K562 (cell line): ENCODE measurements at regions not wholly inside any gene's neighbourhood (a gene's known extent, or its start where the extent isn't known, plus 50 kb on each side); places are given as distances from the start of the nearest gene placed in this dataset.

Experiments
- ATAC-seq: fragments of 200-7000 bp; cut with Tn5 transposase; 3 replicates; pipeline ENCODE4 v1.9.1; 2020; ENCODE audit warnings: moderate library complexity
- BruUV-seq: library from RNA; stranded (reverse); fragments of 400-500 nt; replicated peaks from 2 replicates; lab custom pipeline; 2021; lab: Mats Ljungman, UMichigan
- CTCF ChIA-PET: fragments of 300-600 bp; formaldehyde crosslinking; extraction: SDS; loops from one replicate; lab custom pipeline; 2021; ENCODE audit warnings: low intra/inter-chr PET ratio; lab: Yijun Ruan, JAX
- POLR2A ChIA-PET: fragments of 300-600, 350-650 bp; sonication (Branson Sonifier 250); formaldehyde crosslinking; extraction: SDS; loops from one replicate; lab custom pipeline; 2021; ENCODE audit warnings: antibody characterized with exemption, inconsistent platforms; lab: Yijun Ruan, JAX
- DNase-seq, 4 experiments: peaks; one replicate each; pipeline versions ENCODE4 v3.0.0 to v3.0.0-alpha.2; 2011 to 2018; ENCODE audit warnings: low spot score in 3 of 4, mixed read lengths in 3 of 4; ENCODE audit errors: extremely low read depth in 1 of 4
- FAIRE-seq: peaks from 2 replicates; lab custom pipeline; 2011; peaks lifted over from hg19 to GRCh38; lab: Jason Lieb, UNC
- H2AFZ ChIP-seq: 2 replicates; pipeline ENCODE4 v1.6.0; 2011; ENCODE audit warnings: low read depth, low read length, control low read depth, inconsistent platforms
- H3K27ac ChIP-seq: fragments of 200-600 bp; 3 replicates; pipeline ENCODE4 v1.8.0; 2011; ENCODE audit warnings: low read depth, mild to moderate bottlenecking, control low read depth, inconsistent platforms, low read length, moderate library complexity, mixed read lengths; ENCODE audit errors: extremely low read depth
- H3K27me3 ChIP-seq, 2 experiments: fragments of 300-600 bp in 1 of 2; 2 replicates in 1 of 2; 3 replicates in 1 of 2; pipeline versions ENCODE4 v1.6.0 to v1.8.0; 2011; ENCODE audit warnings: inconsistent platforms in 2 of 2, low read length in 2 of 2, mild to moderate bottlenecking in 1 of 2, mixed read lengths in 1 of 2, moderate library complexity in 1 of 2; ENCODE audit not compliant: control insufficient read depth in 2 of 2, insufficient read depth in 2 of 2
- H3K36me3 ChIP-seq: fragments of 300-600 bp; 3 replicates; pipeline ENCODE4 v1.8.0; 2011; ENCODE audit warnings: mild to moderate bottlenecking, low read length, inconsistent platforms; ENCODE audit not compliant: control insufficient read depth, insufficient read depth
- H3K4me1 ChIP-seq, 2 experiments: fragments of 200-600 bp in 1 of 2; replicated peaks in 1 of 2; 2 replicates in 1 of 2; 3 replicates in 1 of 2; pipeline versions ENCODE4 v1.5.1 to v1.8.0; 2011; ENCODE audit warnings: inconsistent platforms in 2 of 2, low read length in 2 of 2, mild to moderate bottlenecking in 1 of 2, mixed read lengths in 1 of 2, moderate library complexity in 1 of 2; ENCODE audit not compliant: control insufficient read depth in 2 of 2, insufficient read depth in 2 of 2
- H3K4me2 ChIP-seq: 2 replicates; pipeline ENCODE4 v1.6.1; 2011; ENCODE audit warnings: low read length, control low read depth, inconsistent platforms, mixed read lengths; ENCODE audit not compliant: insufficient read depth
- H3K4me3 ChIP-seq: fragments of 200-600 bp; sonication (generic), shearing (Covaris generic); 2 replicates; pipeline ENCODE4 v1.5.1; 2016; ENCODE audit warnings: control low read depth, inconsistent platforms
- H3K79me2 ChIP-seq: fragments of 200-600 bp; 3 replicates; pipeline ENCODE4 v1.8.0; 2011; ENCODE audit warnings: low read length, inconsistent platforms; ENCODE audit not compliant: control insufficient read depth, insufficient read depth
- H3K9ac ChIP-seq, 2 experiments: 2 replicates each; pipeline versions ENCODE4 v1.6.0 to v1.6.1; 2011; ENCODE audit warnings: low read depth in 2 of 2, low read length in 2 of 2, control low read depth in 1 of 2, inconsistent platforms in 1 of 2, mild to moderate bottlenecking in 1 of 2, mixed read lengths in 1 of 2; ENCODE audit not compliant: insufficient read depth in 1 of 2
- H3K9me1 ChIP-seq: one replicate; pipeline ENCODE4 v1.6.0; 2011; ENCODE audit warnings: inconsistent platforms, mild to moderate bottlenecking, low read length, moderate library complexity; ENCODE audit not compliant: control insufficient read depth, insufficient read depth
- H3K9me3 ChIP-seq: replicated peaks from 2 replicates; pipeline ENCODE4 v1.5.1; 2011; ENCODE audit warnings: low read depth, low read length, inconsistent platforms; ENCODE audit not compliant: control insufficient read depth, insufficient read depth
- H4K20me1 ChIP-seq: replicated peaks from 2 replicates; pipeline ENCODE4 v1.6.1; 2011; ENCODE audit warnings: low read length, inconsistent platforms, mixed read lengths; ENCODE audit not compliant: control insufficient read depth, insufficient read depth
- CLOCK ChIP-seq: fragments of 250-450 bp; sonication (Bioruptor Pico); IDR thresholded peaks from 2 replicates; pipeline ENCODE4 v1.4.0; 2020; ENCODE audit warnings: mild to moderate bottlenecking, moderate library complexity, borderline replicate concordance
- CREM ChIP-seq: IDR thresholded peaks from 2 replicates; pipeline ENCODE4 v1.6.1; 2014; ENCODE audit warnings: antibody characterized with exemption, low read depth
- E2F8 ChIP-seq: fragments of 450-650 bp; IDR thresholded peaks from 2 replicates; pipeline ENCODE4 v1.7.1; 2018; ENCODE audit warnings: mild to moderate bottlenecking, low read depth; ENCODE audit not compliant: partially characterized antibody
- ELF2 ChIP-seq: fragments of 250-450 bp; sonication (Bioruptor Pico); IDR thresholded peaks from 2 replicates; pipeline ENCODE4 v1.5.0; 2021; ENCODE audit warnings: mild to moderate bottlenecking
- SETDB1 ChIP-seq: IDR thresholded peaks from one replicate; pipeline ENCODE4 v1.6.1; 2012; ENCODE audit warnings: low read length, control low read depth, inconsistent platforms
- SIN3A ChIP-seq, 2 experiments: fragments of 150-350 bp in 1 of 2; IDR thresholded peaks; 2 replicates each; pipeline ENCODE4 v1.6.1; 2011 to 2016; ENCODE audit warnings: borderline replicate concordance in 2 of 2, low read depth in 2 of 2, low read length in 2 of 2, mild to moderate bottlenecking in 2 of 2, moderate library complexity in 2 of 2; ENCODE audit not compliant: control insufficient read depth in 1 of 2
- WGBS: fragments of 100-300 bp; shearing (Covaris generic); methylation state at CpG from one replicate; pipeline ENCODE4 v1.1.6; 2016; ENCODE audit warnings: low coverage, mixed read lengths; ENCODE audit not compliant: insufficient coverage; ENCODE audit errors: missing lambda C conversion rate; 5-methylcytosine and 5-hydroxymethylcytosine counted together
- in situ Hi-C: fragments of 300-500 bp; cut with MboI; formaldehyde crosslinking; loops from 4 replicates; pipeline ENCODE4 v1.15.0; 2018; ENCODE audit warnings: inconsistent platforms, mixed read lengths
- intact Hi-C: fragments of 100-400 bp; cut with micrococcal nuclease; formaldehyde crosslinking; loops from 2 replicates; pipeline ENCODE4 v1.14.2; 2022

GRCh38 chr9:106783121-106783520 is 79.8 kb upstream of the ZNF462 start:
- no peak for ATAC-seq
- intact Hi-C loops, result no loop called here
- TF ChIP-seq E2F8, result no peak
- Histone ChIP-seq H3K4me2 (no peak overlapping the region), H3K4me3 (no peak overlapping the region), H3K4me1 (no peaks in the 10 kb centered on the region), H3K9me1 (no peaks in the 10 kb centered on the region), H3K9me3 (no peaks in the 10 kb centered on the region), H3K27me3 (no peaks in the 10 kb centered on the region), H3K79me2 (no peaks in the 10 kb centered on the region), H3K9ac (no peak overlapping the region), H4K20me1 (no peaks in the 10 kb centered on the region), H3K27ac (no peak overlapping the region), H2AFZ (no peak overlapping the region), H3K36me3 (no peaks in the 10 kb centered on the region)
- no TSS peak for BruUV-seq
- no peak for FAIRE-seq
- DNase-seq, result no peak
- CTCF ChIA-PET, result no interaction called here
- POLR2A ChIA-PET, result no interaction called here
- 0% methylated on average over 1 of the region's 1 CpG for WGBS
- in situ Hi-C loops, result no loop called here

- TF ChIP-seq SETDB1, result no peak
- no peak for TF ChIP-seq ELF2
- TF ChIP-seq CREM, result no peak
- no peak for TF ChIP-seq SIN3A (IDR thresholded peaks at IDR 0.05; ENCODE audit: borderline replicate concordance in 2 of 2, control insufficient read depth in 1 of 2, low read depth in 2 of 2, low read length in 2 of 2)
- TF ChIP-seq CLOCK (CRISPR knock-in tag), result no peak
- Histone ChIP-seq H3K4me1 (no peaks in the 10 kb centered on the region), H2AFZ (no peak overlapping the region), H3K9me3 (no peaks in the 10 kb centered on the region), H3K36me3 (no peaks in the 10 kb centered on the region), H3K27ac (no peak overlapping the region), H3K9ac (no peak overlapping the region), H3K27me3 (no peaks in the 10 kb centered on the region), H4K20me1 (no peaks in the 10 kb centered on the region), H3K4me3 (no peak overlapping the region), H3K9me1 (no peaks in the 10 kb centered on the region), H3K4me2 (no peak overlapping the region), H3K79me2 (no peaks in the 10 kb centered on the region)
- CTCF ChIA-PET, result no interaction called here
- intact Hi-C loops, result no loop called here
- DNase-seq (no peak), FAIRE-seq (no peak), ATAC-seq (no peak)
- POLR2A ChIA-PET, result no interaction called here
- in situ Hi-C loops, result no loop called here
- BruUV-seq, result no TSS peak
- 0% methylated on average over 3 of the region's 3 CpGs for WGBS
Measured at GRCh38 chr9:106784076-106784475, 78.9 kb upstream of the ZNF462 start.
